NCI-H345 treated with DMSO at 0.1 percent for 48 hours (cell line): ENCODE measurements at regions not wholly inside any gene's neighbourhood (a gene's known extent, or its start where the extent isn't known, plus 50 kb on each side); places are given as distances from the start of the nearest gene placed in this dataset.

Experiments
- DNase-seq: peaks from one replicate; lab custom pipeline; 2025; ENCODE audit not compliant: unreplicated experiment; lab: John Stamatoyannopoulos, UW

DNA sequence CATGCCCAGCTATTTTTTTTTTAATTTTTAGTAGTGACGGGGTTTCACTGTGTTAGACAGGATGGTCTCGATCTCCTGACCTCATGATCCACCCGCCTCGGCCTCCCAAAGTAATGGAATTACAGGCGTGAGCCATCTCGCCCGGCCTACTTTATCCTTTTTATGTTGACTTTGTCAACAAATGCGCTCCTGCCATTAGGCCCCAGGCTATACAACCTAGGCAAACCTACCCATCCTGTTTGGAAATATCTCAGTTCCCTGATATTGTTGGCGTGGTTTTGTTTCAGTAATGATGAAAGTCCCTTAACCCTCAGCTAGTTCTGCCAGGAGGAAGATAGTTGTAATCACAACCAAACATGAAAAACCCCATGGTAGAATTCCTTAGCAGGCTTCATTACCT lies 249.4 kb upstream of the SOX11 start:
- no peak for DNase-seq

DNA sequence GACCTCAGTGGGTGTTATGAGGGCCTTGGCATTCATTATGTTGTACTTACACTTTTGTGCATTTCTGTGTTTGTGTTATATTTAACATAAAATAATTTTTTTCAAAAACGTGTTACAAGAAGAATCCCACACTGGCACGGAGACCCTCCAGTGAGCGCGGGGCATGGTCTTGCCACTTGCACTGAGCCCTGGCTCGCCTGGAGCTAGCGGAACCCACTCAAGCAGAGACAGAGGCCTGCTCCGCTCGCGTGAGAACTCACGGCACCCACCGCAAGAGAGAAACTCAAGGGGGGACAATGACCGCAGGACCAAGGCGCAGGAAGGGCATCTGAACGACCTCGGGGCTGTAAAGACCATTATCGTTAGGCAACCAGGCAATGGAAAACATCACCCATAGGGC lies 248.0 kb upstream of the SOX11 start:
- no peak for DNase-seq

DNA sequence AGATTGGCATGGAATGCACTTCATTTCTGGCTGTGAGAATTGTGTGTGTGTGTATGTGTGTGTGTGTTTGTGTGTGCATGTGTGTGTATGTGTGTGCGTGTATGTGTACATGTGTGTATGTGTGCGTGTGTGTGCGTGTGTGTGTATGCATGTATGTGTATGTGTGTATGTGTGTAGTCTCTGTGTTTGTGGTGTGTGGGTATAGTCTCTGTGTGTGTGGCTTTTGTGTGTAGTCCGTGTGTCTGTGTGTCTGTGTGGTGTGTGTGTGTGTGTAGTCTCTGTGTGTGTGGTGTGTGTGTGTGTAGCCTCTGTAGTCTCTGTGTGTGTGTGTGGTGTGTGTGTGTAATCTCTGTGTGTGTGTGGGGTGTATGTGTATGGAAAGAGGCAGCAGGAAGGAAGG lies 247.3 kb upstream of the SOX11 start:
- DNase-seq, result no peak

DNA sequence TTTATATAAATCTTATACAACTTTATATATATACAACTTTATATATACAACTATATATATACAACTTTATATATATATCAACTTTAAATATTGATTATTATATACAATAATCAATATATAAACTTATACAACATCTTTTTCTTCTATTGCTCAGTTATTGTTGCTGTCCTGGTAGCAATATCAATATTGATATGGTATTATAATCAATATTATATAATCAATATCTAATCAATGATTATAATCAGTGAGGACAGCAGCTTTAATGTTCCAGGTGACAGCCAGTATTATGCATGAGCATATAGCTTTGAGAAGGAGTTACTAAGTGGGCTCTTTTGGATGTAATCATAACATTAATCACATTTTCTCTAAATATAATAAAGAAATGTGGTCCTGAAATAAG lies 242.3 kb upstream of the SOX11 start:
- no peak for DNase-seq

DNA sequence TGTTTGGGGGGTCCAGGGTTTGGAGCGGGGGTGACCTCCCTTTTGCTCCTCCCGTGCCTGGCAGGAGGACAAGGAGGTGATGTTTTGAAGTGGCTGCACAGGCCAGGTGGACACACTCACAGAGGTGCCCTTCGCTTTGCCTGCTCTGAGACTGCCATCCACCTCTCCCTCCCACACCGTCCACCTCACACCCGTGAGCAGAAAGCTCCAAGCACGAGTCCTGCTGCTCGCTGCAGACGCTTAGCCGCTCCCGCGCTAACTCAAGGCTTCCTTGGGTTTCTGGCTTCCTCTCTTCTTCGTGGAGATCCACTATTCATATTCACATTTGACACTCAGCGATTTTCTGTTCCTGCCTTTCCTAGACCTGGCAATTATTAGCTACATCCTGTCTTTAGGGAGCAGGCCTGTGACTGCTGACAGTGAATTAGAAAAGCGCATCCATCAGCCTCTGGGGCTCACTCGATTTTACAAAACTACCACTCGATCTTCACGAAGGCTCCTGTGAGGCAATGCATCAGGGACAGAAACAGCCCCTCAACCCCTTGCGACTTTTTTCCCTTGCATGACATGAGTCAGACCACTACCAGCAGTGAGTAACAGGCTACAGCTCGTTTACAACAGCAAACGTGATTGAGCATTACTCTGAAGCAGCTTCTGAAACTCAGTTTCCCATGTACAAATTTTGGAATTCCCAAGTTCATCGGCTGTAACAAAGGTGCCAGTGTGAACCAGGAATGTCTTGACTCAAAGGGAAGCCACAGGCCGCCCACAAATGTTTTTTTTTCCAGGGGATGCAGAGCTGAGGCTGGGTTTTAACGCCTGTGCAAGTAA lies 238.7 kb upstream of the SOX11 start:
- DNase-seq, result no peak

GRCh38 chr2:5454051-5454390 lies 238.2 kb upstream of the SOX11 start:
- DNase-seq, result no peak

DNA sequence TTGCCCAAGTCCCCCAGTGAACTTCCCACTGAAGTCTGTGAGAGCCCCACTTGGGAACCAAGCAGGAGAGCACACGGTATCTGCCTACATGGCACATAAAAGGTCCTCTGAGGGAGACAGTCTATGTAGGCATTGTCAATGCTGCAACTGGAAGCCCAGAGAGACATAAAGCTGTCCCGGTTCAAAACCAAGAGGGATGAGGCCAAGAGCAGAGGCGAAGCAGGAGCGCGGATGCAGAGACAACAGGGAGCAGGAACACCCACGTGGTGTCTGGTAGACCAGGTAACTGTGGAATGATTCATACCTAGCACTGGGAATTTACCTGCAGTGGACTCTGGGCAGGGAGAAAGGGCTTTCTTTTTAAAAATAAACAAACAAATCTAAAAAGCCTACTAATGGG lies 233.1 kb upstream of the SOX11 start:
- no peak for DNase-seq

- no peak for DNase-seq
These were observed 227.5 kb upstream of the SOX11 start for GRCh38 chr2:5464657-5465056.

DNA sequence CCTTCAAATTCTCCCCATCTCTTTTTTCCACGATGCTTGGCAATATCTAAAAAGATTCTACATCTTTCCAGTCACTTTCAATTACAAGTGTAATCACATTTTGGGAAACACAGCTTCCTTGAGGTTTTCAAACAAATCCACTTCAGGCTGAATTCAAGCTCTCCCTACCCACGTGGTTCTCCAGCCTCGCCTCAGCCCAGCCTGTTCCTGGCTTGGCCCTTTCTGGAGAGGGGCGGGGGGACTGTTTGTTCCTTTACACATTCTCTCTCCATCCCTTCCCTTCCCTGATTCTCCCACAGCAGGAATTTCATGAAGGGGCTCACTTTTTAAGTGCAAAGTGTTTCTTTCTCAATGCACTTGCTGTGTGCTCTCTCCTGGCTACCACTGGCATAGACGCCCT lies 226.3 kb upstream of the SOX11 start:
- DNase-seq, result no peak

DNA sequence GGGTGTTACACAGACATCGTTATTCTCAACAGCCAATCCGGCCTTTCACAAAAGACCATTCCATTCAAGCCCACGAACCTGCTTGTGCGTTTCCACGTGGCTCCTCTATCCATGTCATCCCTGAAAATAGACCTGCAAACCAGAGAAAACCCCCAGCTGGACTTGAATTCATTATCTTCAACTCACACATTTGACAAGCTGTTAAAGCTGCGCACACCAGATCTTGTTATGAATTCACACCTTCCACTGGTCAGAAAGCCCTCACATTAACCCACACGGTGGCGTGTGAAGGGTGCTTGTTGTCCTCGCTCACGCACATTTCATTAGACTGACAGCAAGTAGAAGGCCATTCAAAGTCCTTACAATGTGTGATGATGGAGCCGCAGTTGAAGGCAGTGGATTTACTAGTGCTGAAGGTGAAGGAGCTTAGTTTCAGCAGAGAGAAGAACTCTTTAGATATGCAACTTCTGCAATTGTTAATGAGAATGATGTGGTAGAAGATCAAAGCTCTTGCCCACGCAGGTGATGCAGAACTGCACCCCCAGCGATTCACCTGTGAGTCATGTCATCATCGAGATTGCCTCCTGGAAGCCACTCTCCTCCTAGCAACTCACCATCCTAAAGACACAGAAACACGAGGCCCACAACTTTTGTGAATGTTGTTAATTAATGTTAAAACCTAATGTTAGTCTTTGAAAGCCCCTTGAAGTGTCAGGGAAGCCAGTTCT lies 224.8 kb upstream of the SOX11 start:
- no peak for DNase-seq

DNA sequence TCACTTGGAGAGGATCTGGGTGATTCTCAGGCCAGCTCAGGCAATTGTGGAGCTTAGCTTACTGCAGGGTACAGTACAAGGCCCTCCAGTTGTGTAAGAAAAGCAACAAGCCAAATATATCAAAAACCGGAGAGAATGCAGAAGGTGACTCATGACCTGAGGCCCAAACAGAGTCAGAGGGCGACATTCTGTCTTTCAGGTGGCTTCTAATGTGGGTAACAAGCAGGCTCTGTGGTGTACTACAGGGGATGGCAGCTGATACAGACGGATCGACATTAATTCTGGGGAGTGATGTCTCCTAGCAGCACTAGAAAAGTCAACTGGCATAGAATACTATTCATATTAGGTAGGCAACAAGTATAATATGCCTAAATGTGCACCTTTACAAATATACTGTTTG lies 219.5 kb upstream of the SOX11 start:
- DNase-seq, result no peak

DNA sequence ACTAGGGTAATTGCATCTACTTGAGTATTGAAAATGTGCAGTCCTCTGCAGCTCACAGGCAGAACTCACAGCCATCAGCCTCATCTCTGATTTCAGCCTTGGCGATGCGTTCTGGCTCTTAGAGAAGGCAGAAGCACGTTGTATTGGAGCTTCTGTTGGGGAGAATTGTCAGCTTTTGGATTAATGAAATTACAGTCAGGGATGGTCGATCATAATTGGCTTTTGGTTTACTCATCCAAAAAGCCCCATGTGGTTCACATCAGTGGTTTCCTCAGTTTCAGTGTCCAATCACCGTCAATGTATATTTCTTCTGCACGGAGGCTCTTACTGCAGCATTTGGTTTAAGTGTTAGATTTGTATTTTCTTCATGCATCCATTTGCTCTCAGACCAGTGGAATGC lies 218.5 kb upstream of the SOX11 start:
- DNase-seq, result no peak

- no peak for DNase-seq
These were observed 217.5 kb upstream of the SOX11 start for GRCh38 chr2:5474716-5475115.

- no peak for DNase-seq
These were observed 212.8 kb upstream of the SOX11 start for GRCh38 chr2:5479265-5479928.

DNA sequence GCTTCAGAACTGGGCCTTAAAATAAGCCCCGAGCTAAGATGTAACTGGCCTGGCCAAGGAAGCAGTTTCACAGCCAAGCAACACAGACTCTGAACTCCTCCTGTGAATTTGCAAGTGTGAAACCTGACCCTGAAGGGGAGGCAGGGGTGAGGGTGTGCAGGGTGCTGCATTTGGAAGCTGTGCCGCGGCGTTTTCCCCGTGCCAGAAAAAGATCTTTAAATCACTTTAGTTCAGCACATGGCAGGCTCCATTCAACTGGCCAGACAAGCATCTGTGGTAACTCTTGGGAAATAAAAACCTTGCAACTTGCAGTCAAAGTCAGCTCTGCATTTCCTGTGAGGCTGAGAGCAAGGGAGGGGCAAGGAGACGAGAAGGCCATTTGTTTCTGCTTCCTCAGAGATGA lies 209.3 kb upstream of the SOX11 start:
- DNase-seq, result no peak

GRCh38 chr2:5484868-5485267 lies 207.3 kb upstream of the SOX11 start:
- no peak for DNase-seq

DNA sequence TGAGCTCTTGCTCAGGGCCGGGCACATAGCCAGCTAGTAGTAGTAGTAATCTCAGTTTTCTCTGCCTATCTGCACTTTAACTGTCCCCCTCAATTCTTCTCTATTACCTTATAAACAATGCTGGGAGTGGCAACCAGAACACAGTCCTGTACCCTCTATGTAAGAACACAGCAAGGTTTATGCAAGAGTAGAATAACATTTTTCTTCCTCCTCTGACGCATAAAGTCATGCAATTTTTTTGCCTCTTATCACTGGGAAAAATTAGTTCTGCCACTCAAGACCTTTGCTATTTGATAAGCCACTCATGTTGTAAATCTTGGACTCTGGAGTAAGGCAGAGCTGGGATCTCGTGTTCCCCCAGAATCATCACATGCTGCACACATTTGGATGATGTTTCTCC lies 200.7 kb upstream of the SOX11 start:
- no peak for DNase-seq

DNA sequence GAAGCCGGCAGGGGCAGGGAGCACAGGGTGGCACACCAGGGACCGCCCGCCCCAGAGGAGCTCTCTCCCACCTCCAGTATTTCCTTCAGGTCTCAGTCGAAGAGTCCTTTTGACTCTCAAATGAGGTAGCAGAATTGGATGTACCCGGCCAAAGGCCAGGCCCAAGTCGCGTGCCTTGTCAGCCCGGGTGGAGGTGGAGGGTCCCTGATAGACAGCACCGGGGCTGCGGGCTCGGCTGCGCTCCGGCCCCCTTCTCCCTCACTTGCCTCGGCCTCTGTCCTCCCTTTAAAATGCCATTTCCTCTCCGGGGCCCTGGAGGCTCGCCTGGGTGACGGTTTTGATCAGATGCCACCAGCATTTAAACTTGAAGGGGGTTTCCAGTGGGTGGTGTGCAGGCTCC lies 198.9 kb upstream of the SOX11 start:
- DNase-seq, result no peak

DNA sequence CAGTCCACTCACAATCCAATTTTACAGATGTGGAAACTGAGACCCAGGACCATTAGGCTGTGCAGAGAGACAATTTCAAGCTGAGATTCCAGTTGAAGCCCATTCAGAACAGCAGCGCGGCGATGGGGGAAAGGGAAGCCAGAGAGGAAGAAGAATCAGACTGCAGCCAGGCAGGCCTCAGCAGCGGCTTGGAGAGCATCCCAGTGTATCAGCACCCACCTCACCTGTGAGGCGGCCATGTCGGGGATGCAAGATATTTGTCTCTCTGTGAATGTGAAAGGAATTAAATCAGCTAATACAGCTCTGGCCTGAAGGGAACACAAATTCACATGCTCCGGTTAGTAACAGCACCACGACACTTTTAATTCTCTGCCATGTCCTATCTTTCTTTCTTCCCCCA lies 198.0 kb upstream of the SOX11 start:
- DNase-seq, result no peak

DNA sequence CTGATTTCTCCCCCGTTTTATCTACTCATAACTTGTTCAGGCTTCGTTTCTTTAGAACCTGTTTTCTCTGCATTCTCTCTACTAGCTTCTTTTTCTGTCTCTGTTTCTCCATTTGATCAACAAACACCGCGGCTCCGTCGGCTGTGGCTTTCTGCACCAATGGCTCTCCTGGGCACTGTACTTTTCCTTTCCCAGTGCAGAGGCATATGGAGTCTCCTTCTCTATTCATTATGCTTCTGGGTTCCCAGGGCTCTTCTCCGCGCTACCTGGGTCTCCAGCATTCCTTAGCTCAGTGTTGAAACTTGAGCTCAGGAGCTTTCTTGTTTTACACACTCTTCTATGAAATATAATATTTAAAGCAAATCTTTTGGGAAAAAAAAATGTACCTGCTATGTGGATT lies 196.6 kb upstream of the SOX11 start:
- DNase-seq, result no peak

DNA sequence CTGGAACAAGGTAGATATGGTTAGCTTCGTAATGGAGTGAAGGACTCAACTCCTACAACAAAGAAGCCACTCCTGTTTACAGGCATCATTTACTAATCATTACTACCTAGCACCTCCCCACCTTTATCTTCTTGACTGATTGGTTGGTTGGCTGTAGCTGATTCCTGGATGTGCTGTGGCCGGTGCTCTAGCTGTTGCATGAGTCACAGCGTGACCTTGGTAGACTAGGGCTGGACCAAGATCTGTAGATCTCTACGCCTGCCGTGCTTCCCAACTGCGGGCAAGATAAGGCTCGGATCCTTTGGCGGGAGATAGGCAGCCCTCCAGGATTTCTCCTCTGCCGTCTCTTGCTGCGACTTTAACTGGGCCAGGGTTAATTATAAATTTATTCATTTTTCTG lies 194.3 kb upstream of the SOX11 start:
- DNase-seq, result no peak

DNA sequence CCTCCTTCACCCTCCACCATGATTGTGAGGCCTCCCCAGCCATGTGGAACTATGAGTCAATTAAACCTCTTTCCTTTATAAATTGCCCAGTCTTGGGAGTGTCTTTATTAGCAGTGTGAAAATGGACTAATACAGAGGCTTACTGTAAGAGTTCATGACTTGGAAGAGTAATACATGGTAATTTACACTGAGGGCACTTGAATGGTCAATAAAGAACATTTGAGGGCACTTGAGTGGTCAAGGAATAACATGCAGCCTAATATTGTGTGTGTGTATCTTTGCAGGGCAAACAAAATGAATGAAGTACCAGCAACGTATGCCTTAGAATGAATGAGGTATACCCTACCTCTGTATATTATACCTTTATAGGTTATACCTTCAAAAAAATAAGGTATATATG lies 190.4 kb upstream of the SOX11 start:
- DNase-seq, result no peak
